K562 (cell line): ENCODE measurements at regions not wholly inside any gene's neighbourhood (a gene's known extent, or its start where the extent isn't known, plus 50 kb on each side); places are given as distances from the start of the nearest gene placed in this dataset.

ENCODE experiments used
- ATAC-seq: fragments of 200-7000 bp; cut with Tn5 transposase; 3 replicates; pipeline ENCODE4 v1.9.1; 2020; ENCODE audit warnings: moderate library complexity
- BruUV-seq: library from RNA; stranded (reverse); fragments of 400-500 nt; replicated peaks from 2 replicates; lab custom pipeline; 2021; lab: Mats Ljungman, UMichigan
- CTCF ChIA-PET: fragments of 300-600 bp; formaldehyde crosslinking; extraction: SDS; loops from one replicate; lab custom pipeline; 2021; ENCODE audit warnings: low intra/inter-chr PET ratio; lab: Yijun Ruan, JAX
- POLR2A ChIA-PET: fragments of 300-600, 350-650 bp; sonication (Branson Sonifier 250); formaldehyde crosslinking; extraction: SDS; loops from one replicate; lab custom pipeline; 2021; ENCODE audit warnings: antibody characterized with exemption, inconsistent platforms; lab: Yijun Ruan, JAX
- DNase-seq, 4 experiments: peaks; one replicate each; pipeline versions ENCODE4 v3.0.0 to v3.0.0-alpha.2; 2011 to 2018; ENCODE audit warnings: low spot score in 3 of 4, mixed read lengths in 3 of 4; ENCODE audit errors: extremely low read depth in 1 of 4
- FAIRE-seq: peaks from 2 replicates; lab custom pipeline; 2011; peaks lifted over from hg19 to GRCh38; lab: Jason Lieb, UNC
- H2AFZ ChIP-seq: 2 replicates; pipeline ENCODE4 v1.6.0; 2011; ENCODE audit warnings: low read depth, low read length, control low read depth, inconsistent platforms
- H3K27ac ChIP-seq: fragments of 200-600 bp; 3 replicates; pipeline ENCODE4 v1.8.0; 2011; ENCODE audit warnings: low read depth, mild to moderate bottlenecking, control low read depth, inconsistent platforms, low read length, moderate library complexity, mixed read lengths; ENCODE audit errors: extremely low read depth
- H3K27me3 ChIP-seq, 2 experiments: fragments of 300-600 bp in 1 of 2; 2 replicates in 1 of 2; 3 replicates in 1 of 2; pipeline versions ENCODE4 v1.6.0 to v1.8.0; 2011; ENCODE audit warnings: inconsistent platforms in 2 of 2, low read length in 2 of 2, mild to moderate bottlenecking in 1 of 2, mixed read lengths in 1 of 2, moderate library complexity in 1 of 2; ENCODE audit not compliant: control insufficient read depth in 2 of 2, insufficient read depth in 2 of 2
- H3K36me3 ChIP-seq: fragments of 300-600 bp; 3 replicates; pipeline ENCODE4 v1.8.0; 2011; ENCODE audit warnings: mild to moderate bottlenecking, low read length, inconsistent platforms; ENCODE audit not compliant: control insufficient read depth, insufficient read depth
- H3K4me1 ChIP-seq, 2 experiments: fragments of 200-600 bp in 1 of 2; replicated peaks in 1 of 2; 2 replicates in 1 of 2; 3 replicates in 1 of 2; pipeline versions ENCODE4 v1.5.1 to v1.8.0; 2011; ENCODE audit warnings: inconsistent platforms in 2 of 2, low read length in 2 of 2, mild to moderate bottlenecking in 1 of 2, mixed read lengths in 1 of 2, moderate library complexity in 1 of 2; ENCODE audit not compliant: control insufficient read depth in 2 of 2, insufficient read depth in 2 of 2
- H3K4me2 ChIP-seq: 2 replicates; pipeline ENCODE4 v1.6.1; 2011; ENCODE audit warnings: low read length, control low read depth, inconsistent platforms, mixed read lengths; ENCODE audit not compliant: insufficient read depth
- H3K4me3 ChIP-seq: fragments of 200-600 bp; sonication (generic), shearing (Covaris generic); 2 replicates; pipeline ENCODE4 v1.5.1; 2016; ENCODE audit warnings: control low read depth, inconsistent platforms
- H3K79me2 ChIP-seq: fragments of 200-600 bp; 3 replicates; pipeline ENCODE4 v1.8.0; 2011; ENCODE audit warnings: low read length, inconsistent platforms; ENCODE audit not compliant: control insufficient read depth, insufficient read depth
- H3K9ac ChIP-seq, 2 experiments: 2 replicates each; pipeline versions ENCODE4 v1.6.0 to v1.6.1; 2011; ENCODE audit warnings: low read depth in 2 of 2, low read length in 2 of 2, control low read depth in 1 of 2, inconsistent platforms in 1 of 2, mild to moderate bottlenecking in 1 of 2, mixed read lengths in 1 of 2; ENCODE audit not compliant: insufficient read depth in 1 of 2
- H3K9me1 ChIP-seq: one replicate; pipeline ENCODE4 v1.6.0; 2011; ENCODE audit warnings: inconsistent platforms, mild to moderate bottlenecking, low read length, moderate library complexity; ENCODE audit not compliant: control insufficient read depth, insufficient read depth
- H3K9me3 ChIP-seq: replicated peaks from 2 replicates; pipeline ENCODE4 v1.5.1; 2011; ENCODE audit warnings: low read depth, low read length, inconsistent platforms; ENCODE audit not compliant: control insufficient read depth, insufficient read depth
- H4K20me1 ChIP-seq: replicated peaks from 2 replicates; pipeline ENCODE4 v1.6.1; 2011; ENCODE audit warnings: low read length, inconsistent platforms, mixed read lengths; ENCODE audit not compliant: control insufficient read depth, insufficient read depth
- CBX1 ChIP-seq: sonication (generic); IDR thresholded peaks from 2 replicates; pipeline ENCODE4 v1.6.1; 2016; ENCODE audit warnings: antibody characterized with exemption, low read depth, mild to moderate bottlenecking
- CEBPB ChIP-seq: fragments of 450-650 bp; IDR thresholded peaks from 2 replicates; pipeline ENCODE4 v1.6.1; 2016; ENCODE audit warnings: missing genetic modification characterization, missing compliant biosample characterization
- CREM ChIP-seq: IDR thresholded peaks from 2 replicates; pipeline ENCODE4 v1.6.1; 2014; ENCODE audit warnings: antibody characterized with exemption, low read depth
- DMBX1 ChIP-seq: fragments of 250-450 bp; sonication (Bioruptor Pico); IDR thresholded peaks from 2 replicates; pipeline ENCODE4 v1.8.0; 2022; ENCODE audit warnings: inconsistent platforms, mild to moderate bottlenecking, moderate library complexity, borderline replicate concordance
- ESRRA ChIP-seq: fragments of 450-650 bp; IDR thresholded peaks from 2 replicates; pipeline ENCODE4 v1.6.1; 2014; ENCODE audit warnings: low read depth, mild to moderate bottlenecking, moderate library complexity, borderline replicate concordance
- FOXJ2 ChIP-seq: fragments of 200-800 bp; sonication (Bioruptor generic); IDR thresholded peaks from 2 replicates; pipeline ENCODE4 v1.6.1; 2016; ENCODE audit warnings: missing genetic modification characterization, missing compliant biosample characterization
- ILF3 ChIP-seq: fragments of 450-650 bp; IDR thresholded peaks from 2 replicates; pipeline ENCODE4 v1.6.1; 2018; ENCODE audit warnings: antibody characterized with exemption, mild to moderate bottlenecking, moderate library complexity, borderline replicate concordance
- PKNOX1 ChIP-seq: fragments of 450-650 bp; IDR thresholded peaks from 2 replicates; pipeline ENCODE4 v1.6.1; 2016
- PTTG1 ChIP-seq: fragments of 450-650 bp; IDR thresholded peaks from 2 replicates; pipeline ENCODE4 v1.6.1; 2016; ENCODE audit warnings: low read depth, mild to moderate bottlenecking, missing genetic modification characterization, missing compliant biosample characterization
- RBM14 ChIP-seq: fragments of 200-400 bp; formaldehyde crosslinking; IDR thresholded peaks from 2 replicates; pipeline ENCODE4 v1.6.1; 2018; ENCODE audit warnings: low read depth, mild to moderate bottlenecking, low read length, moderate library complexity, borderline replicate concordance; ENCODE audit not compliant: insufficient read depth
- RFX1 ChIP-seq: fragments of 450-650 bp; IDR thresholded peaks from 2 replicates; pipeline ENCODE4 v1.6.1; 2016; ENCODE audit warnings: mild to moderate bottlenecking, moderate library complexity
- ZNF23 ChIP-seq: fragments of 250-450 bp; sonication (Bioruptor Pico); IDR thresholded peaks from 2 replicates; pipeline ENCODE4 v1.4.0; 2020; ENCODE audit warnings: mild to moderate bottlenecking
- ZNF507 ChIP-seq: conservative IDR thresholded peaks from 2 replicates; pipeline ENCODE4 v1.6.1; 2017; ENCODE audit warnings: missing genetic modification characterization, missing compliant biosample characterization
- ZNF780A ChIP-seq: fragments of 250-450 bp; sonication (Bioruptor Pico); IDR thresholded peaks from 2 replicates; pipeline ENCODE4 v1.5.0; 2021; ENCODE audit warnings: mild to moderate bottlenecking
- WGBS: fragments of 100-300 bp; shearing (Covaris generic); methylation state at CpG from one replicate; pipeline ENCODE4 v1.1.6; 2016; ENCODE audit warnings: low coverage, mixed read lengths; ENCODE audit not compliant: insufficient coverage; ENCODE audit errors: missing lambda C conversion rate; 5-methylcytosine and 5-hydroxymethylcytosine counted together
- in situ Hi-C: fragments of 300-500 bp; cut with MboI; formaldehyde crosslinking; loops from 4 replicates; pipeline ENCODE4 v1.15.0; 2018; ENCODE audit warnings: inconsistent platforms, mixed read lengths
- intact Hi-C: fragments of 100-400 bp; cut with micrococcal nuclease; formaldehyde crosslinking; loops from 2 replicates; pipeline ENCODE4 v1.14.2; 2022
- TF ChIP-seq, protein P1 (sequence below): fragments of 250-450 bp; sonication (Bioruptor Pico); IDR thresholded peaks from 2 replicates; pipeline ENCODE4 v1.5.0; 2021
- TF ChIP-seq, protein P2 (sequence below): fragments of 450-650 bp; IDR thresholded peaks from one replicate; pipeline ENCODE4 v1.6.1; 2018; ENCODE audit warnings: mild to moderate bottlenecking, moderate library complexity; ENCODE audit not compliant: partially characterized antibody
- TF ChIP-seq, protein P3 (sequence below), 3 experiments: IDR thresholded peaks in 2 of 3; conservative IDR thresholded peaks in 1 of 3; 2 replicates each; pipeline ENCODE4 v1.5.1; 2011 to 2012; ENCODE audit warnings: low read length in 3 of 3, mild to moderate bottlenecking in 3 of 3, control low read depth in 2 of 3, improper control_type of control experiment in 1 of 3, inconsistent platforms in 1 of 3, low read depth in 1 of 3, mixed read lengths in 1 of 3, moderate library complexity in 1 of 3; ENCODE audit not compliant: insufficient read depth in 2 of 3

- Histone ChIP-seq H3K27me3 (peaks cover 21 to 39% of the 10 kb centered on the region in 2 experiments; a peak in 4 of 5 replicates), H3K4me1 (no peaks in the 10 kb centered on the region; a peak in 2 of 5 replicates), H3K9me1 (no peaks in the 10 kb centered on the region), H3K4me3 (no peak overlapping the region), H3K36me3 (no peaks in the 10 kb centered on the region), H3K9ac (no peak overlapping the region), H3K27ac (no peak overlapping the region), H3K4me2 (no peak overlapping the region), H4K20me1 (no peaks in the 10 kb centered on the region), H3K79me2 (no peaks in the 10 kb centered on the region), H3K9me3 (no peaks in the 10 kb centered on the region), H2AFZ (no peak overlapping the region)
- intact Hi-C loops = loop anchor here (2.0 to 5.0 kb wide), 2 partner anchors 71 to 294 kb away; no protein-coding TSS in a partner anchor
- ChIA-PET CTCF (no interaction called here), POLR2A (interaction anchor here (0.6 kb wide), 1 partner anchor 64 kb away, joined by 3 read pairs; no protein-coding TSS in a partner anchor)
- 3% methylated on average over 9 of the region's 9 CpGs for WGBS
- DNase-seq (no peak), FAIRE-seq (no peak), ATAC-seq (no peak)
- TF ChIP-seq ILF3 (no peak), CBX1 (no peak), FOXJ2 (tag) (no peak), CREM (no peak), ZNF23 (CRISPR knock-in tag) (no peak), DMBX1 (no peak), CEBPB (tag) (no peak), RFX1 (no peak), ESRRA (no peak), RBM14 (no peak), ZNF780A (CRISPR knock-in tag) (no peak), ZNF507 (tag) (no peak), PTTG1 (no peak), PKNOX1 (no peak)
- TF ChIP-seq, protein P1, sequence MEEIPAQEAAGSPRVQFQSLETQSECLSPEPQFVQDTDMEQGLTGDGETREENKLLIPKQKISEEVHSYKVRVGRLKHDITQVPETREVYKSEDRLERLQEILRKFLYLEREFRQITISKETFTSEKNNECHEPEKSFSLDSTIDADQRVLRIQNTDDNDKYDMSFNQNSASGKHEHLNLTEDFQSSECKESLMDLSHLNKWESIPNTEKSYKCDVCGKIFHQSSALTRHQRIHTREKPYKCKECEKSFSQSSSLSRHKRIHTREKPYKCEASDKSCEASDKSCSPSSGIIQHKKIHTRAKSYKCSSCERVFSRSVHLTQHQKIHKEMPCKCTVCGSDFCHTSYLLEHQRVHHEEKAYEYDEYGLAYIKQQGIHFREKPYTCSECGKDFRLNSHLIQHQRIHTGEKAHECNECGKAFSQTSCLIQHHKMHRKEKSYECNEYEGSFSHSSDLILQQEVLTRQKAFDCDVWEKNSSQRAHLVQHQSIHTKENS (CRISPR knock-in tag) = no peak
- TF ChIP-seq, protein P2, sequence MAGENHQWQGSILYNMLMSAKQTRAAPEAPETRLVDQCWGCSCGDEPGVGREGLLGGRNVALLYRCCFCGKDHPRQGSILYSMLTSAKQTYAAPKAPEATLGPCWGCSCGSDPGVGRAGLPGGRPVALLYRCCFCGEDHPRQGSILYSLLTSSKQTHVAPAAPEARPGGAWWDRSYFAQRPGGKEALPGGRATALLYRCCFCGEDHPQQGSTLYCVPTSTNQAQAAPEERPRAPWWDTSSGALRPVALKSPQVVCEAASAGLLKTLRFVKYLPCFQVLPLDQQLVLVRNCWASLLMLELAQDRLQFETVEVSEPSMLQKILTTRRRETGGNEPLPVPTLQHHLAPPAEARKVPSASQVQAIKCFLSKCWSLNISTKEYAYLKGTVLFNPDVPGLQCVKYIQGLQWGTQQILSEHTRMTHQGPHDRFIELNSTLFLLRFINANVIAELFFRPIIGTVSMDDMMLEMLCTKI = no peak
- TF ChIP-seq, protein P3, sequence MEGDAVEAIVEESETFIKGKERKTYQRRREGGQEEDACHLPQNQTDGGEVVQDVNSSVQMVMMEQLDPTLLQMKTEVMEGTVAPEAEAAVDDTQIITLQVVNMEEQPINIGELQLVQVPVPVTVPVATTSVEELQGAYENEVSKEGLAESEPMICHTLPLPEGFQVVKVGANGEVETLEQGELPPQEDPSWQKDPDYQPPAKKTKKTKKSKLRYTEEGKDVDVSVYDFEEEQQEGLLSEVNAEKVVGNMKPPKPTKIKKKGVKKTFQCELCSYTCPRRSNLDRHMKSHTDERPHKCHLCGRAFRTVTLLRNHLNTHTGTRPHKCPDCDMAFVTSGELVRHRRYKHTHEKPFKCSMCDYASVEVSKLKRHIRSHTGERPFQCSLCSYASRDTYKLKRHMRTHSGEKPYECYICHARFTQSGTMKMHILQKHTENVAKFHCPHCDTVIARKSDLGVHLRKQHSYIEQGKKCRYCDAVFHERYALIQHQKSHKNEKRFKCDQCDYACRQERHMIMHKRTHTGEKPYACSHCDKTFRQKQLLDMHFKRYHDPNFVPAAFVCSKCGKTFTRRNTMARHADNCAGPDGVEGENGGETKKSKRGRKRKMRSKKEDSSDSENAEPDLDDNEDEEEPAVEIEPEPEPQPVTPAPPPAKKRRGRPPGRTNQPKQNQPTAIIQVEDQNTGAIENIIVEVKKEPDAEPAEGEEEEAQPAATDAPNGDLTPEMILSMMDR (IDR thresholded peaks at IDR 0.05 in 2 of 3, conservative IDR thresholded peaks at IDR 0.05 in 1 of 3; ENCODE audit: insufficient read depth in 2 of 3, low read depth in 1 of 3, low read length in 3 of 3) = no peak
- in situ Hi-C loops = no loop called here
- no TSS peak for BruUV-seq
These were observed 55.9 kb downstream of the OLIG1 start for GRCh38 chr21:33125680-33126375.
